Caco-2 (cell line): ENCODE measurements at regions not wholly inside any gene's neighbourhood (a gene's known extent, or its start where the extent isn't known, plus 50 kb on each side); places are given as distances from the start of the nearest gene placed in this dataset.

ENCODE experiments used
- BruUV-seq: library from RNA; stranded (reverse); fragments of 400-500 nt; replicated peaks from 2 replicates; lab custom pipeline; 2021; lab: Mats Ljungman, UMichigan
- CTCF ChIA-PET: fragments of 300-600 bp; sonication (Branson Sonifier 250); formaldehyde crosslinking; loops from one replicate; lab custom pipeline; 2022; ENCODE audit warnings: antibody characterized with exemption; lab: Charles Lee
- POLR2A ChIA-PET: fragments of 300-600 bp; sonication (Branson Sonifier 250); formaldehyde crosslinking; loops from one replicate; lab custom pipeline; 2022; ENCODE audit warnings: antibody characterized with exemption; lab: Charles Lee
- DNase-seq, 2 experiments: peaks; one replicate each; pipeline versions ENCODE4 v3.0.0 to v3.0.0-alpha.2; 2020 to 2022
- H3K27me3 ChIP-seq: replicated peaks from 2 replicates; pipeline ENCODE4 v1.6.0; 2011; ENCODE audit warnings: low read length; ENCODE audit not compliant: control insufficient read depth, insufficient read depth
- H3K36me3 ChIP-seq: 2 replicates; pipeline ENCODE4 v1.5.1; 2011; ENCODE audit warnings: low read length; ENCODE audit not compliant: control insufficient read depth, insufficient read depth
- H3K4me1 ChIP-seq: fragments of 250-450 bp; sonication (Bioruptor Pico); 2 replicates; pipeline ENCODE4 v1.5.1; 2020; ENCODE audit warnings: mild to moderate bottlenecking
- H3K4me3 ChIP-seq: 2 replicates; pipeline ENCODE4 v1.5.1; 2011; ENCODE audit warnings: low read depth, mild to moderate bottlenecking, control low read depth, low read length
- H3K9me3 ChIP-seq: fragments of 250-450 bp; sonication (Bioruptor Pico); 2 replicates; pipeline ENCODE4 v1.5.1; 2020; ENCODE audit warnings: mild to moderate bottlenecking, moderate library complexity
- H3K27ac Mint-ChIP-seq: one replicate; pipeline ENCODE4 v1.8.0; 2022; ENCODE audit warnings: mixed read lengths; ENCODE audit not compliant: unreplicated experiment
- H3K27me3 Mint-ChIP-seq: one replicate; pipeline ENCODE4 v1.8.0; 2022; ENCODE audit warnings: mixed read lengths; ENCODE audit not compliant: insufficient read depth, unreplicated experiment
- H3K36me3 Mint-ChIP-seq: one replicate; pipeline ENCODE4 v1.8.0; 2022; ENCODE audit warnings: mild to moderate bottlenecking, mixed read lengths; ENCODE audit not compliant: insufficient read depth, unreplicated experiment
- H3K4me1 Mint-ChIP-seq: one replicate; pipeline ENCODE4 v1.8.0; 2022; ENCODE audit warnings: low read depth, mixed read lengths; ENCODE audit not compliant: unreplicated experiment
- H3K4me3 Mint-ChIP-seq: one replicate; pipeline ENCODE4 v1.8.0; 2022; ENCODE audit warnings: mild to moderate bottlenecking, moderate library complexity, mixed read lengths; ENCODE audit not compliant: unreplicated experiment
- H3K9me3 Mint-ChIP-seq: one replicate; pipeline ENCODE4 v1.8.0; 2022; ENCODE audit warnings: mixed read lengths; ENCODE audit not compliant: unreplicated experiment
- intact Hi-C: fragments of 100-400 bp; cut with micrococcal nuclease; formaldehyde crosslinking; loops from one replicate; pipeline ENCODE4 v1.10.0; 2022; ENCODE audit not compliant: unreplicated experiment
- TF ChIP-seq, protein P1 (sequence below), 2 experiments: fragments of 200-600 bp in 1 of 2; IDR thresholded peaks; 1 replicate in 1 of 2; 2 replicates in 1 of 2; pipeline versions ENCODE4 v1.5.1 to v1.8.0; 2011 to 2022; ENCODE audit warnings: antibody characterized with exemption in 1 of 2, control low read depth in 1 of 2, inconsistent platforms in 1 of 2, low read depth in 1 of 2, low read length in 1 of 2, mild to moderate bottlenecking in 1 of 2, moderate library complexity in 1 of 2; ENCODE audit not compliant: insufficient read depth in 1 of 2, severe bottlenecking in 1 of 2, unreplicated experiment in 1 of 2

- Histone ChIP-seq H3K4me3 (no peak overlapping the region), H3K9me3 (no peaks in the 10 kb centered on the region), H3K36me3 (no peaks in the 10 kb centered on the region), H3K4me1 (no peaks in the 10 kb centered on the region), H3K27me3 (no peaks in the 10 kb centered on the region)
- Mint-ChIP-seq H3K27ac (no peak overlapping the region), H3K4me1 (no peaks in the 10 kb centered on the region), H3K9me3 (no peaks in the 10 kb centered on the region), H3K36me3 (no peaks in the 10 kb centered on the region), H3K4me3 (no peak overlapping the region), H3K27me3 (no peaks in the 10 kb centered on the region)
- ChIA-PET POLR2A (no interaction called here), CTCF (no interaction called here)
- BruUV-seq, result no TSS peak
- DNase-seq, result no peak
- TF ChIP-seq, protein P1, sequence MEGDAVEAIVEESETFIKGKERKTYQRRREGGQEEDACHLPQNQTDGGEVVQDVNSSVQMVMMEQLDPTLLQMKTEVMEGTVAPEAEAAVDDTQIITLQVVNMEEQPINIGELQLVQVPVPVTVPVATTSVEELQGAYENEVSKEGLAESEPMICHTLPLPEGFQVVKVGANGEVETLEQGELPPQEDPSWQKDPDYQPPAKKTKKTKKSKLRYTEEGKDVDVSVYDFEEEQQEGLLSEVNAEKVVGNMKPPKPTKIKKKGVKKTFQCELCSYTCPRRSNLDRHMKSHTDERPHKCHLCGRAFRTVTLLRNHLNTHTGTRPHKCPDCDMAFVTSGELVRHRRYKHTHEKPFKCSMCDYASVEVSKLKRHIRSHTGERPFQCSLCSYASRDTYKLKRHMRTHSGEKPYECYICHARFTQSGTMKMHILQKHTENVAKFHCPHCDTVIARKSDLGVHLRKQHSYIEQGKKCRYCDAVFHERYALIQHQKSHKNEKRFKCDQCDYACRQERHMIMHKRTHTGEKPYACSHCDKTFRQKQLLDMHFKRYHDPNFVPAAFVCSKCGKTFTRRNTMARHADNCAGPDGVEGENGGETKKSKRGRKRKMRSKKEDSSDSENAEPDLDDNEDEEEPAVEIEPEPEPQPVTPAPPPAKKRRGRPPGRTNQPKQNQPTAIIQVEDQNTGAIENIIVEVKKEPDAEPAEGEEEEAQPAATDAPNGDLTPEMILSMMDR (IDR thresholded peaks at IDR 0.05; ENCODE audit: insufficient read depth in 1 of 2, low read depth in 1 of 2, low read length in 1 of 2, severe bottlenecking in 1 of 2, unreplicated experiment in 1 of 2), result no peak
- intact Hi-C loops, result no loop called here
Observed at GRCh38 chr17:71396711-71397110, 724.1 kb upstream of the SOX9 start.

- Histone ChIP-seq H3K4me1 (no peaks in the 10 kb centered on the region), H3K27me3 (no peaks in the 10 kb centered on the region), H3K36me3 (no peaks in the 10 kb centered on the region), H3K9me3 (no peaks in the 10 kb centered on the region), H3K4me3 (no peak overlapping the region)
- ChIA-PET CTCF (no interaction called here), POLR2A (no interaction called here)
- DNase-seq, result no peak
- Mint-ChIP-seq H3K9me3 (no peaks in the 10 kb centered on the region), H3K4me1 (peaks cover 7% of the 10 kb centered on the region), H3K36me3 (no peaks in the 10 kb centered on the region), H3K4me3 (no peak overlapping the region), H3K27ac (no peak overlapping the region), H3K27me3 (no peaks in the 10 kb centered on the region)
- intact Hi-C loops, result no loop called here
- TF ChIP-seq, protein P1 (IDR thresholded peaks at IDR 0.05; ENCODE audit: insufficient read depth in 1 of 2, low read depth in 1 of 2, low read length in 1 of 2, severe bottlenecking in 1 of 2, unreplicated experiment in 1 of 2), result no peak
- BruUV-seq, result no TSS peak
Observed at GRCh38 chr17:71398025-71398424, 722.8 kb upstream of the SOX9 start.

DNA sequence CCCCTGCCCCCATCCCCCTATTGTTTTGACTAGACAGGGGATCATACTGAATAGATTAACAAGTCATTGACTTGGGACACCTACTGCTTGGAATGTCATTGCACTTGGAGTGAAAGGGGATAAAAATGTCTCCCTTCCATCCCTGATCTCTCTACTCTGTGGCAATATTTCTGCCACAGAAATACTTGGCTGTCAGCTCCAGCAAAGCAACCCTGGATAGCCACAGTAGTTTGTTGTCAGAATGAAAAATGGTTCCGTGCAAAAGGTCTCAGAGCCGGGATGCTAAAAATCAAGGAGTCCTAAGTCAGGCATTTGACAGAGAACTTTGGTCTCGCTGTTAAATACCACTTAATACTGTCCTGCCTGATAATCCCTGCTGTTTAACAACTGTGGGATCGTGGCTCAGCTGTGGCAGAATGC is 722.0 kb upstream of the SOX9 start:
- peaks cover 2% of the 10 kb centered on the region for H3K27me3 Mint-ChIP-seq
- no peaks in the 10 kb centered on the region for H3K4me1 ChIP-seq
- intact Hi-C loops, result no loop called here
- TF ChIP-seq, protein P1 (IDR thresholded peaks at IDR 0.05; ENCODE audit: insufficient read depth in 1 of 2, low read depth in 1 of 2, low read length in 1 of 2, severe bottlenecking in 1 of 2, unreplicated experiment in 1 of 2), result no peak
- no peak overlapping the region for H3K4me3 ChIP-seq
- no peak for DNase-seq
- no TSS peak for BruUV-seq
- no peak overlapping the region for H3K4me3 Mint-ChIP-seq
- H3K9me3 ChIP-seq, result no peaks in the 10 kb centered on the region
- H3K36me3 ChIP-seq, result no peaks in the 10 kb centered on the region
- H3K27ac Mint-ChIP-seq, result no peak overlapping the region
- CTCF ChIA-PET, result no interaction called here
- no peaks in the 10 kb centered on the region for H3K36me3 Mint-ChIP-seq
- POLR2A ChIA-PET, result no interaction called here
- no peaks in the 10 kb centered on the region for H3K27me3 ChIP-seq
- no peaks in the 10 kb centered on the region for H3K9me3 Mint-ChIP-seq
- H3K4me1 Mint-ChIP-seq, result peaks cover 8% of the 10 kb centered on the region
